WTC11 (cell line): ENCODE measurements at regions not wholly inside any gene's neighbourhood (a gene's known extent, or its start where the extent isn't known, plus 50 kb on each side); places are given as distances from the start of the nearest gene placed in this dataset.

Source experiments
- ATAC-seq: fragments of 200-7000 bp; cut with Tn5 transposase; 2 replicates; pipeline ENCODE4 v1.10.0; 2021; ENCODE audit warnings: mild to moderate bottlenecking, moderate library complexity
- CTCF ChIA-PET: fragments of 300-600 bp; sonication (Branson Sonifier 250); formaldehyde crosslinking; loops from one replicate; lab custom pipeline; 2021; ENCODE audit warnings: antibody characterized with exemption; lab: Charles Lee
- POLR2A ChIA-PET: fragments of 350-600 bp; sonication (Branson Sonifier 250); formaldehyde crosslinking; loops from one replicate; lab custom pipeline; 2021; ENCODE audit warnings: antibody characterized with exemption; lab: Charles Lee
- DNase-seq: peaks from one replicate; pipeline ENCODE4 v3.0.0; 2021; ENCODE audit warnings: low spot score
- H3K27ac Mint-ChIP-seq: 2 replicates; pipeline ENCODE4 v1.8.0; 2021; ENCODE audit warnings: mixed read lengths
- H3K27me3 Mint-ChIP-seq: 2 replicates; pipeline ENCODE4 v1.8.0; 2021; ENCODE audit warnings: low read depth, mild to moderate bottlenecking, moderate library complexity, mixed read lengths
- H3K36me3 Mint-ChIP-seq: 2 replicates; pipeline ENCODE4 v1.8.0; 2021; ENCODE audit warnings: mixed read lengths
- H3K4me1 Mint-ChIP-seq: 2 replicates; pipeline ENCODE4 v1.8.0; 2022; ENCODE audit warnings: mixed read lengths
- H3K4me3 Mint-ChIP-seq: 2 replicates; pipeline ENCODE4 v1.8.0; 2021; ENCODE audit warnings: mild to moderate bottlenecking, moderate library complexity, mixed read lengths
- H3K9me3 Mint-ChIP-seq: 2 replicates; pipeline ENCODE4 v1.8.0; 2021; ENCODE audit warnings: mixed read lengths
- ATF1 ChIP-seq: sonication (generic); formaldehyde crosslinking; IDR thresholded peaks from 2 replicates; pipeline ENCODE4 v1.8.1; 2023; ENCODE audit warnings: mild to moderate bottlenecking, moderate library complexity, missing genetic modification reagents
- GRHL2 ChIP-seq: fragments of 250-450 bp; sonication (Bioruptor Pico); IDR thresholded peaks from 2 replicates; pipeline ENCODE4 v1.8.0; 2022; ENCODE audit warnings: mild to moderate bottlenecking, moderate library complexity; ENCODE audit not compliant: insufficient replicate concordance, severe bottlenecking
- MYBL2 ChIP-seq: sonication (generic); formaldehyde crosslinking; IDR thresholded peaks from 2 replicates; pipeline ENCODE4 v1.8.1; 2023; ENCODE audit warnings: mild to moderate bottlenecking, moderate library complexity, missing genetic modification reagents
- NFATC4 ChIP-seq: fragments of 250-450 bp; sonication (Bioruptor Pico); IDR thresholded peaks from 2 replicates; pipeline ENCODE4 v1.9.0; 2021; ENCODE audit warnings: mild to moderate bottlenecking
- NFYB ChIP-seq: sonication (generic); formaldehyde crosslinking; conservative IDR thresholded peaks from 2 replicates; pipeline ENCODE4 v1.8.0; 2022; ENCODE audit warnings: low read depth, missing genetic modification reagents
- ZBTB21 ChIP-seq: sonication (generic); formaldehyde crosslinking; IDR thresholded peaks from 2 replicates; pipeline ENCODE4 v1.8.1; 2023; ENCODE audit warnings: mild to moderate bottlenecking, missing genetic modification reagents, borderline replicate concordance
- ZNF121 ChIP-seq: sonication (generic); formaldehyde crosslinking; IDR thresholded peaks from 2 replicates; pipeline ENCODE4 v1.8.0; 2023; ENCODE audit warnings: missing genetic modification reagents
- ZNF263 ChIP-seq: sonication (generic); formaldehyde crosslinking; IDR thresholded peaks from 2 replicates; pipeline ENCODE4 v1.8.1; 2022; ENCODE audit warnings: low read depth, mild to moderate bottlenecking, moderate library complexity, missing genetic modification reagents
- TF ChIP-seq, protein P1 (sequence below): sonication (generic); formaldehyde crosslinking; conservative IDR thresholded peaks from 2 replicates; pipeline ENCODE4 v1.8.1; 2023; ENCODE audit warnings: mild to moderate bottlenecking, low read depth, missing genetic modification reagents, moderate library complexity
- TF ChIP-seq, protein P2 (sequence below): fragments of 250-450 bp; sonication (Bioruptor Pico); IDR thresholded peaks from 2 replicates; pipeline ENCODE4 v1.9.0; 2021; ENCODE audit warnings: mild to moderate bottlenecking
- TF ChIP-seq, protein P3 (sequence below): sonication (generic); formaldehyde crosslinking; IDR thresholded peaks from 2 replicates; pipeline ENCODE4 v1.8.1; 2023; ENCODE audit warnings: mild to moderate bottlenecking, missing genetic modification reagents
- TF ChIP-seq, protein P4 (sequence below): fragments of 250-450 bp; sonication (Bioruptor Pico); conservative IDR thresholded peaks from 2 replicates; pipeline ENCODE4 v1.9.0; 2021; ENCODE audit warnings: mild to moderate bottlenecking
- TF ChIP-seq, protein P5 (sequence below): sonication (generic); formaldehyde crosslinking; IDR thresholded peaks from 2 replicates; pipeline ENCODE4 v1.8.1; 2023; ENCODE audit warnings: mild to moderate bottlenecking, missing genetic modification reagents, borderline replicate concordance
- TF ChIP-seq, protein P6 (sequence below): sonication (generic); formaldehyde crosslinking; IDR thresholded peaks from 2 replicates; pipeline ENCODE4 v1.8.0; 2022; ENCODE audit warnings: missing genetic modification reagents
- TF ChIP-seq, protein P7 (sequence below): fragments of 250-450 bp; sonication (Bioruptor Pico); IDR thresholded peaks from 2 replicates; pipeline ENCODE4 v2.1.2; 2022; ENCODE audit warnings: mild to moderate bottlenecking, moderate library complexity

DNA sequence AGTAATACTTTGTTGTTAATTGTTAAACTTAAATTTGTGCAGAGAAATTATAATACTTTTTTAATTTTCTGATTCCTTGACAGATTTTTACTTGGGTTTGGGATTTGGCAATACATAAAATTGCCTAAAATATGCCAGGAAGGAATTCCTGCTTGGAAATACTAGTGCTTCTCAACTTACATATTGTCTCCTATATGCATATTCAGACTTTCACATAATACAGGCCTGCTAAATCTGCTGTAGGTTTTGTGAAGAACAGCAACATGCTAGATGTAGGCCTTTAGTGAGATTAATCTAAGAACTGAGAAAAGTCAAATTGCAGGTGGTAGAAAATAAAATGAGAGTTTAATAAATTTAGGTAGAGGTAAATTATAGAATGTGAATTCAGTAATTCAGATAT, 468.5 kb upstream of the MIS18BP1 start (continued):
- TF ChIP-seq, protein P1, sequence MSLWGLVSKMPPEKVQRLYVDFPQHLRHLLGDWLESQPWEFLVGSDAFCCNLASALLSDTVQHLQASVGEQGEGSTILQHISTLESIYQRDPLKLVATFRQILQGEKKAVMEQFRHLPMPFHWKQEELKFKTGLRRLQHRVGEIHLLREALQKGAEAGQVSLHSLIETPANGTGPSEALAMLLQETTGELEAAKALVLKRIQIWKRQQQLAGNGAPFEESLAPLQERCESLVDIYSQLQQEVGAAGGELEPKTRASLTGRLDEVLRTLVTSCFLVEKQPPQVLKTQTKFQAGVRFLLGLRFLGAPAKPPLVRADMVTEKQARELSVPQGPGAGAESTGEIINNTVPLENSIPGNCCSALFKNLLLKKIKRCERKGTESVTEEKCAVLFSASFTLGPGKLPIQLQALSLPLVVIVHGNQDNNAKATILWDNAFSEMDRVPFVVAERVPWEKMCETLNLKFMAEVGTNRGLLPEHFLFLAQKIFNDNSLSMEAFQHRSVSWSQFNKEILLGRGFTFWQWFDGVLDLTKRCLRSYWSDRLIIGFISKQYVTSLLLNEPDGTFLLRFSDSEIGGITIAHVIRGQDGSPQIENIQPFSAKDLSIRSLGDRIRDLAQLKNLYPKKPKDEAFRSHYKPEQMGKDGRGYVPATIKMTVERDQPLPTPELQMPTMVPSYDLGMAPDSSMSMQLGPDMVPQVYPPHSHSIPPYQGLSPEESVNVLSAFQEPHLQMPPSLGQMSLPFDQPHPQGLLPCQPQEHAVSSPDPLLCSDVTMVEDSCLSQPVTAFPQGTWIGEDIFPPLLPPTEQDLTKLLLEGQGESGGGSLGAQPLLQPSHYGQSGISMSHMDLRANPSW (CRISPR knock-in tag) = no peak
- TF ChIP-seq, protein P2, sequence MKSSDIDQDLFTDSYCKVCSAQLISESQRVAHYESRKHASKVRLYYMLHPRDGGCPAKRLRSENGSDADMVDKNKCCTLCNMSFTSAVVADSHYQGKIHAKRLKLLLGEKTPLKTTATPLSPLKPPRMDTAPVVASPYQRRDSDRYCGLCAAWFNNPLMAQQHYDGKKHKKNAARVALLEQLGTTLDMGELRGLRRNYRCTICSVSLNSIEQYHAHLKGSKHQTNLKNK (CRISPR knock-in tag) = no peak
- TF ChIP-seq MYBL2 (CRISPR knock-in tag) = no peak
- TF ChIP-seq, all 79 proteins: peak for 0

DNA sequence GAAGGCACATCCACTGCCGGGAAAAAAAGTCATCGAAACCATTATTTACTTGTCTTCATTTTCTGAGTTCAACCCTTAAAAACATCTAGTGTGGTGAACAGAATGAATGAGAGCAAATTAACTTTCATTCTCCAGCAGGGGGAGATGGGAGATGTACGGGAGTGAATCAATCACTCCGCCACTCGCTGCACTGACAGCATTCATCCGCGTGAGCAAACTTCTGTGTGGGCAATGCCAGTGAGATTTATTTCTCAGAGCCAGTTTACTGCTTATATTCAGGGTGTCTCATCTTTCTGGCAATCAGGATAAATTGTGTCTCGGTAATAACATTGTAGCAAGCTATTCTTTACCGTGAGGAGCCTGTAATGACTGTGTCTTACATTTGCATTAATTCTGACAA, 463.6 kb upstream of the MIS18BP1 start:
- Mint-ChIP-seq H3K4me1 (no peaks in the 10 kb centered on the region), H3K36me3 (peaks cover 9% of the 10 kb centered on the region), H3K4me3 (no peak overlapping the region), H3K27ac (no peak overlapping the region), H3K9me3 (peaks cover 47% of the 10 kb centered on the region), H3K27me3 (no peaks in the 10 kb centered on the region)
- ChIA-PET CTCF (no interaction called here), POLR2A (interaction anchor here (0.7 kb wide), 1 partner anchor 470 kb away, joined by 3 read pairs; no protein-coding TSS in a partner anchor)
- TF ChIP-seq NFATC4 (no peak), ZNF121 (CRISPR knock-in tag) (no peak), NFYB (CRISPR knock-in tag) (no peak), ATF1 (CRISPR knock-in tag) (no peak)
- TF ChIP-seq, protein P3, sequence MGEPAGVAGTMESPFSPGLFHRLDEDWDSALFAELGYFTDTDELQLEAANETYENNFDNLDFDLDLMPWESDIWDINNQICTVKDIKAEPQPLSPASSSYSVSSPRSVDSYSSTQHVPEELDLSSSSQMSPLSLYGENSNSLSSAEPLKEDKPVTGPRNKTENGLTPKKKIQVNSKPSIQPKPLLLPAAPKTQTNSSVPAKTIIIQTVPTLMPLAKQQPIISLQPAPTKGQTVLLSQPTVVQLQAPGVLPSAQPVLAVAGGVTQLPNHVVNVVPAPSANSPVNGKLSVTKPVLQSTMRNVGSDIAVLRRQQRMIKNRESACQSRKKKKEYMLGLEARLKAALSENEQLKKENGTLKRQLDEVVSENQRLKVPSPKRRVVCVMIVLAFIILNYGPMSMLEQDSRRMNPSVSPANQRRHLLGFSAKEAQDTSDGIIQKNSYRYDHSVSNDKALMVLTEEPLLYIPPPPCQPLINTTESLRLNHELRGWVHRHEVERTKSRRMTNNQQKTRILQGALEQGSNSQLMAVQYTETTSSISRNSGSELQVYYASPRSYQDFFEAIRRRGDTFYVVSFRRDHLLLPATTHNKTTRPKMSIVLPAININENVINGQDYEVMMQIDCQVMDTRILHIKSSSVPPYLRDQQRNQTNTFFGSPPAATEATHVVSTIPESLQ = no peak
- TF ChIP-seq, protein P4, sequence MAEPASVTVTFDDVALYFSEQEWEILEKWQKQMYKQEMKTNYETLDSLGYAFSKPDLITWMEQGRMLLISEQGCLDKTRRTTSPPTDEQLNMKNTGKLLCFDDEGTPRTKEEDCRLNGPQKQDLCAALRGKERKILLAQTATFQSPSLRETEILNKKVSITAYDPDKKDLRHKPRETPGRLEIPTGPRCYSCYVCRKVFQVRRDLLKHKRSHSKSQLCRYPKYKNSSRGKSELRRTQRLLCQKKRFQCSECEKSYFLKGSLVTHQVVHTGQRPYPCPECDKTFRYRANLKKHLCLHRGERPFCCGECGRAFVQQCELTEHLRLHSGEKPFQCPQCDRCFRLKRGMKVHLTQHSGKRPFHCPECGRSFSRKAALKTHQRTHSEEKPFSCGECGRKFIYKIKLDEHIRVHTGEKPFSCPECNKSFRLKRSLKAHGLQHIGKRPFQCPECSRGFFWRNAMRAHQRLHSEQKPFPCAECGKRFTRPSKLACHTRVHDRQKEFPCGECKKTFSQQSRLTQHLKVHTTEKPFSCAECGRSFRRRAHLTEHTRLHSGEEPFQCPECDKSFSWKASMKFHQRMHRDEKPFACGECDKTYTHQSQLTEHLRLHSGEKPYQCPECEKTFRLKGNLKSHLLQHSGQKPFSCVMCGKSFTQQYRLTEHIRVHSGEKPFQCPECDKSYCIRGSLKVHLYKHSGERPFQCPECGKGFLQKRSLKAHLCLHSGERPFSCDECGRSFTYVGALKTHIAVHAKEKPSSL (CRISPR knock-in tag) = no peak
- TF ChIP-seq, protein P5, sequence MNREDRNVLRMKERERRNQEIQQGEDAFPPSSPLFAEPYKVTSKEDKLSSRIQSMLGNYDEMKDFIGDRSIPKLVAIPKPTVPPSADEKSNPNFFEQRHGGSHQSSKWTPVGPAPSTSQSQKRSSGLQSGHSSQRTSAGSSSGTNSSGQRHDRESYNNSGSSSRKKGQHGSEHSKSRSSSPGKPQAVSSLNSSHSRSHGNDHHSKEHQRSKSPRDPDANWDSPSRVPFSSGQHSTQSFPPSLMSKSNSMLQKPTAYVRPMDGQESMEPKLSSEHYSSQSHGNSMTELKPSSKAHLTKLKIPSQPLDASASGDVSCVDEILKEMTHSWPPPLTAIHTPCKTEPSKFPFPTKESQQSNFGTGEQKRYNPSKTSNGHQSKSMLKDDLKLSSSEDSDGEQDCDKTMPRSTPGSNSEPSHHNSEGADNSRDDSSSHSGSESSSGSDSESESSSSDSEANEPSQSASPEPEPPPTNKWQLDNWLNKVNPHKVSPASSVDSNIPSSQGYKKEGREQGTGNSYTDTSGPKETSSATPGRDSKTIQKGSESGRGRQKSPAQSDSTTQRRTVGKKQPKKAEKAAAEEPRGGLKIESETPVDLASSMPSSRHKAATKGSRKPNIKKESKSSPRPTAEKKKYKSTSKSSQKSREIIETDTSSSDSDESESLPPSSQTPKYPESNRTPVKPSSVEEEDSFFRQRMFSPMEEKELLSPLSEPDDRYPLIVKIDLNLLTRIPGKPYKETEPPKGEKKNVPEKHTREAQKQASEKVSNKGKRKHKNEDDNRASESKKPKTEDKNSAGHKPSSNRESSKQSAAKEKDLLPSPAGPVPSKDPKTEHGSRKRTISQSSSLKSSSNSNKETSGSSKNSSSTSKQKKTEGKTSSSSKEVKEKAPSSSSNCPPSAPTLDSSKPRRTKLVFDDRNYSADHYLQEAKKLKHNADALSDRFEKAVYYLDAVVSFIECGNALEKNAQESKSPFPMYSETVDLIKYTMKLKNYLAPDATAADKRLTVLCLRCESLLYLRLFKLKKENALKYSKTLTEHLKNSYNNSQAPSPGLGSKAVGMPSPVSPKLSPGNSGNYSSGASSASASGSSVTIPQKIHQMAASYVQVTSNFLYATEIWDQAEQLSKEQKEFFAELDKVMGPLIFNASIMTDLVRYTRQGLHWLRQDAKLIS (CRISPR knock-in tag) = no peak
- TF ChIP-seq, protein P2 (CRISPR knock-in tag) = no peak
- ATAC-seq (peak; percentile 63), DNase-seq (no peak)

DNA sequence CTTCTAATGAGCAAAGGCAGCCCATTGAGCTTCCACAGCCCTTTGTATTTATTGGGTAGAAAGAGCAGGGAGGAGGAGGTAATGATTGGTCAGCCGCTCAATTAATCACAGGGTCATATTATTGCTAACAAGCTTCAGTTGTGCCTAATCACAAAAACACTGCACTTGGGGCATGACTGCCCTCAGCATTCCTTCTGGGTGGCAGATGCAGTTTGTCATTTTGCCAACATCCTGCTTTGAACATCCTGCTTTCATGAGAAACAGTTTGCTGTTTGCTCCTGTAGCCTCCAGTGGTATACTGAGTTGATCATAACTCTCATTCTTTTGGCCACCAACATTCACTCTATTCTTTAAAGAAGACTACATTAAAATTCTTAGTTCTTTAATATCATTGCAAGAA, 462.9 kb upstream of the MIS18BP1 start:
- DNase-seq = no peak
- Mint-ChIP-seq H3K9me3 (peaks cover 43% of the 10 kb centered on the region), H3K4me1 (no peaks in the 10 kb centered on the region), H3K36me3 (peaks cover 9% of the 10 kb centered on the region), H3K27me3 (no peaks in the 10 kb centered on the region), H3K4me3 (no peak overlapping the region), H3K27ac (no peak overlapping the region)
- ATAC-seq = no peak
- CTCF ChIA-PET = no interaction called here
- POLR2A ChIA-PET = interaction anchor here (0.7 kb wide), 1 partner anchor 470 kb away, joined by 3 read pairs; no protein-coding TSS in a partner anchor
- TF ChIP-seq ZBTB21 (CRISPR knock-in tag) = no peak
- TF ChIP-seq NFYB (CRISPR knock-in tag) = no peak
- no peak for TF ChIP-seq GRHL2 (CRISPR knock-in tag)
- TF ChIP-seq, protein P6, sequence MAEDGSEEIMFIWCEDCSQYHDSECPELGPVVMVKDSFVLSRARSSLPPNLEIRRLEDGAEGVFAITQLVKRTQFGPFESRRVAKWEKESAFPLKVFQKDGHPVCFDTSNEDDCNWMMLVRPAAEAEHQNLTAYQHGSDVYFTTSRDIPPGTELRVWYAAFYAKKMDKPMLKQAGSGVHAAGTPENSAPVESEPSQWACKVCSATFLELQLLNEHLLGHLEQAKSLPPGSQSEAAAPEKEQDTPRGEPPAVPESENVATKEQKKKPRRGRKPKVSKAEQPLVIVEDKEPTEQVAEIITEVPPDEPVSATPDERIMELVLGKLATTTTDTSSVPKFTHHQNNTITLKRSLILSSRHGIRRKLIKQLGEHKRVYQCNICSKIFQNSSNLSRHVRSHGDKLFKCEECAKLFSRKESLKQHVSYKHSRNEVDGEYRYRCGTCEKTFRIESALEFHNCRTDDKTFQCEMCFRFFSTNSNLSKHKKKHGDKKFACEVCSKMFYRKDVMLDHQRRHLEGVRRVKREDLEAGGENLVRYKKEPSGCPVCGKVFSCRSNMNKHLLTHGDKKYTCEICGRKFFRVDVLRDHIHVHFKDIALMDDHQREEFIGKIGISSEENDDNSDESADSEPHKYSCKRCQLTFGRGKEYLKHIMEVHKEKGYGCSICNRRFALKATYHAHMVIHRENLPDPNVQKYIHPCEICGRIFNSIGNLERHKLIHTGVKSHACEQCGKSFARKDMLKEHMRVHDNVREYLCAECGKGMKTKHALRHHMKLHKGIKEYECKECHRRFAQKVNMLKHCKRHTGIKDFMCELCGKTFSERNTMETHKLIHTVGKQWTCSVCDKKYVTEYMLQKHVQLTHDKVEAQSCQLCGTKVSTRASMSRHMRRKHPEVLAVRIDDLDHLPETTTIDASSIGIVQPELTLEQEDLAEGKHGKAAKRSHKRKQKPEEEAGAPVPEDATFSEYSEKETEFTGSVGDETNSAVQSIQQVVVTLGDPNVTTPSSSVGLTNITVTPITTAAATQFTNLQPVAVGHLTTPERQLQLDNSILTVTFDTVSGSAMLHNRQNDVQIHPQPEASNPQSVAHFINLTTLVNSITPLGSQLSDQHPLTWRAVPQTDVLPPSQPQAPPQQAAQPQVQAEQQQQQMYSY (CRISPR knock-in tag) = no peak
- TF ChIP-seq, protein P7, sequence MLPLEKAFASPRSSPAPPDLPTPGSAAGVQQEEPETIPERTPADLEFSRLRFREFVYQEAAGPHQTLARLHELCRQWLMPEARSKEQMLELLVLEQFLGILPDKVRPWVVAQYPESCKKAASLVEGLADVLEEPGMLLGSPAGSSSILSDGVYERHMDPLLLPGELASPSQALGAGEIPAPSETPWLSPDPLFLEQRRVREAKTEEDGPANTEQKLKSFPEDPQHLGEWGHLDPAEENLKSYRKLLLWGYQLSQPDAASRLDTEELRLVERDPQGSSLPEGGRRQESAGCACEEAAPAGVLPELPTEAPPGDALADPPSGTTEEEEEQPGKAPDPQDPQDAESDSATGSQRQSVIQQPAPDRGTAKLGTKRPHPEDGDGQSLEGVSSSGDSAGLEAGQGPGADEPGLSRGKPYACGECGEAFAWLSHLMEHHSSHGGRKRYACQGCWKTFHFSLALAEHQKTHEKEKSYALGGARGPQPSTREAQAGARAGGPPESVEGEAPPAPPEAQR = no peak
- TF ChIP-seq ZNF263 (CRISPR knock-in tag) = no peak
